Hematopoietic multipotent progenitor cell (in vitro differentiated cells): ENCODE measurements at regions not wholly inside any gene's neighbourhood (a gene's known extent, or its start where the extent isn't known, plus 50 kb on each side); places are given as distances from the start of the nearest gene placed in this dataset.

Experiments
- DNase-seq, 3 donors: peaks; one replicate each; pipeline ENCODE4 v3.0.0-alpha.2; 2011 to 2015; ENCODE audit warnings: low read depth in 2 of 3, low spot score in 2 of 3

GRCh38 chr10:47164800-47165128 is 135.2 kb upstream of the GDF10 start:
- DNase-seq: no peak

GRCh38 chr10:47165168-47165710 is 134.8 kb upstream of the GDF10 start:
- peak; percentile 18 to 58 (median 46) for DNase-seq

GRCh38 chr10:47165711-47166404 is 134.1 kb upstream of the GDF10 start:
- peak; percentile 28 to 84 (median 67) for DNase-seq

GRCh38 chr10:47166405-47166777 is 133.6 kb upstream of the GDF10 start:
- DNase-seq: no peak

- DNase-seq: peak in 1 of 3 donors; percentile 22
These were observed 133.0 kb upstream of the GDF10 start for GRCh38 chr10:47166808-47167581.

- DNase-seq: no peak
These were observed 132.4 kb upstream of the GDF10 start for GRCh38 chr10:47167591-47167990.

GRCh38 chr10:47169581-47169980 is 130.4 kb upstream of the GDF10 start:
- no peak for DNase-seq

- DNase-seq: no peak
These were observed 126.0 kb upstream of the GDF10 start for GRCh38 chr10:47173929-47174442.

- DNase-seq: no peak
These were observed 124.5 kb upstream of the GDF10 start for GRCh38 chr10:47175181-47176123.

GRCh38 chr10:47176206-47176902 is 123.6 kb upstream of the GDF10 start:
- no peak for DNase-seq

- DNase-seq: no peak
These were observed 122.8 kb upstream of the GDF10 start for GRCh38 chr10:47176903-47177868.

GRCh38 chr10:47178537-47179290 is 121.3 kb upstream of the GDF10 start:
- no peak for DNase-seq

GRCh38 chr10:47179291-47179647 is 120.7 kb upstream of the GDF10 start:
- DNase-seq: peak in 1 of 3 donors; percentile 17

GRCh38 chr10:47181052-47181849 is 118.7 kb upstream of the GDF10 start:
- peak in 1 of 3 donors; percentile 5 for DNase-seq

- no peak for DNase-seq
These were observed 116.9 kb upstream of the GDF10 start for GRCh38 chr10:47182934-47183703.

GRCh38 chr10:47183704-47184041 is 116.3 kb upstream of the GDF10 start:
- DNase-seq: no peak

GRCh38 chr10:47184273-47184672 is 115.7 kb upstream of the GDF10 start:
- no peak for DNase-seq
